ENCODE measurements at regions not wholly inside any gene's neighbourhood (a gene's known extent, or its start where the extent isn't known, plus 50 kb on each side); places are given as distances from the start of the nearest gene placed in this dataset.

DNA sequence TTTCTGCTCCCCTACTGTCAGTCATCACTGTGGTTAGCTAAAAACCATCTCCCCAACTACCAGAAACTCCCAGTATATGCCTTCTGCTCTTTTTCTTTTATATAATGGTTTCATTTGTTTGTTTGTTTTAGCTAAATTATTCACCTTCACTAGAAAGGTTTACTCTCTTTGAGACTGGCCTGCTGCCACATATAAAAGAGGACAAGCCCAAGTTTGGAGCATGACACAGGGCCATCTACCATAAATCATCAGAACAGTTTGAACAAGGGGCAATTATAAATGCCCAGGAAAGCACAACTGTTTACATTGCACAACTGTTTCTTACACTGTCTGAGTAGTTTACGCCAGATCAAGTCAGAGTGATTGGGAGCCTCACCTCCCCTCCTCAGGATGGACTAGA, 471.0 kb upstream of the PIK3C3 start:
- TF ChIP-seq, protein P1, sequence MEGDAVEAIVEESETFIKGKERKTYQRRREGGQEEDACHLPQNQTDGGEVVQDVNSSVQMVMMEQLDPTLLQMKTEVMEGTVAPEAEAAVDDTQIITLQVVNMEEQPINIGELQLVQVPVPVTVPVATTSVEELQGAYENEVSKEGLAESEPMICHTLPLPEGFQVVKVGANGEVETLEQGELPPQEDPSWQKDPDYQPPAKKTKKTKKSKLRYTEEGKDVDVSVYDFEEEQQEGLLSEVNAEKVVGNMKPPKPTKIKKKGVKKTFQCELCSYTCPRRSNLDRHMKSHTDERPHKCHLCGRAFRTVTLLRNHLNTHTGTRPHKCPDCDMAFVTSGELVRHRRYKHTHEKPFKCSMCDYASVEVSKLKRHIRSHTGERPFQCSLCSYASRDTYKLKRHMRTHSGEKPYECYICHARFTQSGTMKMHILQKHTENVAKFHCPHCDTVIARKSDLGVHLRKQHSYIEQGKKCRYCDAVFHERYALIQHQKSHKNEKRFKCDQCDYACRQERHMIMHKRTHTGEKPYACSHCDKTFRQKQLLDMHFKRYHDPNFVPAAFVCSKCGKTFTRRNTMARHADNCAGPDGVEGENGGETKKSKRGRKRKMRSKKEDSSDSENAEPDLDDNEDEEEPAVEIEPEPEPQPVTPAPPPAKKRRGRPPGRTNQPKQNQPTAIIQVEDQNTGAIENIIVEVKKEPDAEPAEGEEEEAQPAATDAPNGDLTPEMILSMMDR (IDR thresholded peaks at IDR 0.05; ENCODE audit: insufficient read depth, low read length, poor library complexity, severe bottlenecking): no peak
- TF ChIP-seq EZH2phosphoT487 (conservative IDR thresholded peaks at IDR 0.05; ENCODE audit: low read length): no peak

Data from SU-DHL-6 (cell line).